ENCODE measurements at regions not wholly inside any gene's neighbourhood (a gene's known extent, or its start where the extent isn't known, plus 50 kb on each side); places are given as distances from the start of the nearest gene placed in this dataset.

DNA sequence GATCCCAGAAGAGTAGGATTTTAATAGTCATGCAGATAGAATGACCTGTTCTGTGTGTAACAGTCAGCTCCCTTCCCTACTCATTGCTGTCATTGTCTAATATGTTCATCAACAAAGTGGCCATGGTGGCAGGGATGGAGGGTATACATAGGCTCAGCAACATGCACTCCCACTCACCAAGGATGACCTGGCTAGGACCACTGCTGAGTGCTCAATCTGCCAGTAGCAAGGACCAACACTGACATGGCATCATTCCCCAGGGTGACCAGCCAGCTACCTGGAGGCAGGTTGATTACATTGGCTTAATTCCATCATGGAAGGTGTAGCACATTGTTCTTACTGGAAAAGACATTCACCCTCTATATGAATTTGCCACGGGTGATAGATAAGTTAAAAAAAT lies 401.7 kb upstream of the CELF4 start:
- no peak for DNase-seq (ENCODE audit: low read depth)
- TF ChIP-seq, protein P1, sequence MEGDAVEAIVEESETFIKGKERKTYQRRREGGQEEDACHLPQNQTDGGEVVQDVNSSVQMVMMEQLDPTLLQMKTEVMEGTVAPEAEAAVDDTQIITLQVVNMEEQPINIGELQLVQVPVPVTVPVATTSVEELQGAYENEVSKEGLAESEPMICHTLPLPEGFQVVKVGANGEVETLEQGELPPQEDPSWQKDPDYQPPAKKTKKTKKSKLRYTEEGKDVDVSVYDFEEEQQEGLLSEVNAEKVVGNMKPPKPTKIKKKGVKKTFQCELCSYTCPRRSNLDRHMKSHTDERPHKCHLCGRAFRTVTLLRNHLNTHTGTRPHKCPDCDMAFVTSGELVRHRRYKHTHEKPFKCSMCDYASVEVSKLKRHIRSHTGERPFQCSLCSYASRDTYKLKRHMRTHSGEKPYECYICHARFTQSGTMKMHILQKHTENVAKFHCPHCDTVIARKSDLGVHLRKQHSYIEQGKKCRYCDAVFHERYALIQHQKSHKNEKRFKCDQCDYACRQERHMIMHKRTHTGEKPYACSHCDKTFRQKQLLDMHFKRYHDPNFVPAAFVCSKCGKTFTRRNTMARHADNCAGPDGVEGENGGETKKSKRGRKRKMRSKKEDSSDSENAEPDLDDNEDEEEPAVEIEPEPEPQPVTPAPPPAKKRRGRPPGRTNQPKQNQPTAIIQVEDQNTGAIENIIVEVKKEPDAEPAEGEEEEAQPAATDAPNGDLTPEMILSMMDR (conservative IDR thresholded peaks at IDR 0.05; ENCODE audit: low read depth, low read length) = no peak
- H3K4me3 ChIP-seq (ENCODE audit: low read depth, low read length) = no peak overlapping the region

DNA sequence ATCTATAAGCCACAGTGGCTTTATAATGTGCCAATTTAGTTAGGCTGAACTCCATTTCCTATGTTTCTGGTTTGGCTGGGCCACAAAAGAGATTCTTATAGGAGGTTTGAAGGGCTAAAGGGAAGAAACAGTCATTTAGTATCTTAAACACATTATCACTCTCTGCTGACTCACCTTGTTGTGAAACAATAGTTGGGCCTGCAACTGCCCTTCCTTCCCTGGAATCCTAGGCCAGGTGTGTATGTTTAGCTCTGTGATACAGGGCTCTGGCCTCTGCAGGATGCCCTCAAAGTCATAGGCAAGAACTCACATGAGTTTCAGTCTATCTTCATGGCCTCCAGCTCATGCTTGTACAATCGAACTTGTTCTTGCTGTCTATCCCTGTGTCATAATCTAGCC lies 400.0 kb upstream of the CELF4 start:
- TF ChIP-seq, protein P1 (conservative IDR thresholded peaks at IDR 0.05; ENCODE audit: low read depth, low read length) = no peak
- no peak for DNase-seq (ENCODE audit: low read depth)
- no peak overlapping the region for H3K4me3 ChIP-seq (ENCODE audit: low read depth, low read length)

DNA sequence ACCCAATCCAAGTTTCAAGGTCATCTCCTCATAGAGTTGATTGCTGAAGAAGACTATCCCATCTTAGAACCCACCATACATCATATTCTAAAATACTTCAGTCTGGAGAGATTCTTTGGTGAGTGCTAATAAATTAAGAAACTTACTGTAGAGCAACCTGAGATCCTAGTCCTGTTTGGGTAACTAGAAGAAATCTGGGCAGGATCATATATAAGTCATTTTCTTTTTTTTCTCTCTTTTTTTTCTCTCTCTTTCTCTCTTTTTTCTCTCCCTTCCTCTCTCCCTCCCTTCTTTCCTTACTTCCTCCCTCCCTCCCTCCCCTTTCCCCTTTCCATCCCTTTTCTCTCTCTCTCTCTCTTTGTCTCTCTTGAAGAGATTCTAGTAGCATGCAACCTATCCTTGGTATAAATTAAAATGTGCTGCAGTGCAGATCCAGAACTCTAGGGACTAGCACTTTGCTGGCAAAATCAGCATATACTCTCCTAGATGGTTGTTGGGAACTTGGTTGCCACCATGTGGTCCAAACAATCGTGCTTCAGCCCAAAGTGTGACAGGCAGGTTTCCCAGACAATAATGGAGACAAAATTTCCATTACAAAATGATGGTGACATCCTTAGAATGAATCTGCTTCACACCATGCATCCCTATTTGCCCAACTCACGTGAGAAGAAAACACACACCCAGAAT lies 399.4 kb upstream of the CELF4 start:
- H3K4me3 ChIP-seq (ENCODE audit: low read depth, low read length) = no peak overlapping the region
- no peak for DNase-seq (ENCODE audit: low read depth)
- TF ChIP-seq, protein P1 (conservative IDR thresholded peaks at IDR 0.05; ENCODE audit: low read depth, low read length) = no peak

DNA sequence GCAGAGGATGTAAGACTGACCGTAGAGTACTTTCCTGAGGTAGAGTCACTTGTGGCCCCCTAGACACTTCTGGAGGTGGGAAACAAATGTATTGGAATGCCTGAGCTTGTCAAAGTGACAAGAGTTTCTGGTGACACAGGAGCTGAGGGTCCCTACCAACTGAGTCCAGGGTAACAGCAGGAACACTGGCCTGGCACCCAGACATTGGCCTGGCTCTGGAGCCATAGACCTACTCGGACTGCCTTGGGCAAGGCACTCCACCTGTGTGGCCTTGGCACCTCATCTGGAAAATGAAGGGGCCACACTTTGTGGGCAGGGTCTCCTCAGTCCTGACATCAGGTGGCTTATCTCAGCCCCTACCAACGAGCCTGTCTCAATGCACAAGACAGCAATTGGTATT lies 398.2 kb upstream of the CELF4 start:
- DNase-seq (ENCODE audit: low read depth) = no peak
- H3K4me3 ChIP-seq (ENCODE audit: low read depth, low read length) = no peak overlapping the region
- TF ChIP-seq, protein P1 (conservative IDR thresholded peaks at IDR 0.05; ENCODE audit: low read depth, low read length) = no peak

DNA sequence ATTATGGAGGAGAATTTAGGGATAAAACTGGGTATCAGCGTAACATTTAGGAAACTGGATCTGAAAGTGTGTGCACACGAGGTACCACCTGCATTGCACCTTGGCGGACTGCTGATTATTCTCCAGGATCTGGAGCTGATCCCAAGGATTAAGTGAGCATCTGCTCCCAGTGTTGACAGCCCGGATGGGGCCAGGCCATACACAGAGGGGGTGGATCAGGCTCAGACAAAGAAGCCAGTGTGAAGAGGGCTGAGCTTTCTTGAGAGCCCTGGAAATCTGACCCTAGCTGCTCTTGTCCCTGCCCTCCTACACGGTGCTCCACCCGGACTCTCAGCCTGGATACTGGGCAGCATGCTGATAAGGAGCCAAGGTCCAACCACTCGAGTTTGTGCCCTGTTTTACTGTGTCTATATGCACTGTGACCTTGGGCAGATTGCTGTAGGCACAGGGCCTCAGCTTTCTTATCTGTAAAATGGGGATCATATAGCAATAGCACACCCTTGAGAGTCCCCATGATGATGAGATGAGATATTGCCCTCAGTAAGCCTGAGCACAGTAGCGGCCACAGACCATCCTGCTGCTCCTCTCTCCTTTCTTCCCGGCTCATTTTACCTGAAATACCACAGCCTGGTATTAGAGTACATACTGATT lies 396.8 kb upstream of the CELF4 start:
- TF ChIP-seq, protein P1 (conservative IDR thresholded peaks at IDR 0.05; ENCODE audit: low read depth, low read length) = no peak
- no peak overlapping the region for H3K4me3 ChIP-seq (ENCODE audit: low read depth, low read length)
- DNase-seq (ENCODE audit: low read depth) = no peak

DNA sequence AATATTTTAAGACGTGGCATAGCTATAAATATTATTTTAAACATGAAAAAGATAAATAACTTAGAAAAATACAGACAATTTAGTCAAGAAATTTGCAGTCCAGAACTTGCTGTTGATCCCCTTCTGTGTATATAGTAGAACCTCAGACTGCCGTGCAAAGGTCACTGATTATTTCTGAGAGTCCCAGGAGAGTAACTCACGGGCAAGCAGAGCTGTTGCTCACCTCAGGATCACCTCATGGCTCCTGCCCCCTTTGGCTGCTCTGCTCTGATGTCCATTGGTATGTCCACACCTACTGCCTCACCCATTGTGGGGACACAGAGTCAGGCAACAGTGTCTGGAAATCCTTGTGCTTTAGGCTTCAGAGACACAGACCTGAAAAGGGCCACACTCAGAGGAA lies 392.9 kb upstream of the CELF4 start:
- H3K4me3 ChIP-seq (ENCODE audit: low read depth, low read length) = no peak overlapping the region
- TF ChIP-seq, protein P1 (conservative IDR thresholded peaks at IDR 0.05; ENCODE audit: low read depth, low read length) = no peak
- no peak for DNase-seq (ENCODE audit: low read depth)

DNA sequence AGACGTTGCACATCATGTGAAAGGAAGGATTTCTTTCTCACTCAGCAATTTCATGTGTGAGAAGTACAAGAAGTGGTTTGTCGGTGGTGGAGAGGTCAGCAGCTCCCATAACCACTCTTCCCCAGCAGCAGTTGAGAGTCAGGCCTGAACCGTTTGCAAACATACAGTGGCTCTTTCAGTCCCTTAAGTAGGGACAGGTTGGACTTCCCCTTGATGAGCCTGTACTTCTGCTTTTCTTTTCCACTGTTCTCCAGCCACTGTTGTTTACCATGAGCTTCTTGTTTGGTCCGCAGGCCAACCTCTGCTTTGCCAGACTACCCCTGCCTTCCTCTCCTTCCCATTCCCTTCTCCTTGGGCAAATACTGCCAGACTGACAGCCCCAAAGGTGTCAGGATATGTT lies 391.3 kb upstream of the CELF4 start:
- DNase-seq (ENCODE audit: low read depth) = no peak
- H3K4me3 ChIP-seq (ENCODE audit: low read depth, low read length) = no peak overlapping the region
- TF ChIP-seq, protein P1 (conservative IDR thresholded peaks at IDR 0.05; ENCODE audit: low read depth, low read length) = no peak
